IMR-90 (cell line): ENCODE measurements at regions not wholly inside any gene's neighbourhood (a gene's known extent, or its start where the extent isn't known, plus 50 kb on each side); places are given as distances from the start of the nearest gene placed in this dataset.

Experiments
- ATAC-seq: fragments of 200-7000 bp; cut with Tn5 transposase; 2 replicates; pipeline ENCODE4 v1.9.1; 2020; ENCODE audit warnings: low read depth, mild to moderate bottlenecking, moderate library complexity
- BruUV-seq: library from RNA; stranded (reverse); fragments of 400-500 nt; replicated peaks from 2 replicates; lab custom pipeline; 2021; lab: Mats Ljungman, UMichigan
- CTCF ChIA-PET: fragments of 300-600 bp; formaldehyde crosslinking; extraction: SDS; loops from one replicate; lab custom pipeline; 2021; ENCODE audit warnings: antibody characterized with exemption; lab: Yijun Ruan, JAX
- POLR2A ChIA-PET: fragments of 300-600 bp; sonication (Branson Sonifier 250); formaldehyde crosslinking; loops from one replicate; lab custom pipeline; 2022; ENCODE audit warnings: antibody characterized with exemption; ENCODE audit not compliant: unreplicated experiment; lab: Charles Lee
- DNase-seq: peaks from one replicate; pipeline ENCODE4 v3.0.0; 2013
- H2AFZ ChIP-seq: replicated peaks from 2 replicates; pipeline ENCODE3; 2013; ENCODE audit warnings: low read length, mild to moderate bottlenecking; ENCODE audit not compliant: poor library complexity
- H2AK5ac ChIP-seq: 2 replicates; pipeline ENCODE4 v1.6.1; 2013; ENCODE audit warnings: low read depth, low read length, inconsistent platforms
- H2AK9ac ChIP-seq: replicated peaks from 2 replicates; pipeline ENCODE3; 2013; ENCODE audit warnings: mild to moderate bottlenecking, low read depth, low read length, moderate library complexity; ENCODE audit not compliant: poor library complexity
- H2BK120ac ChIP-seq: 2 replicates; pipeline ENCODE4 v1.6.1; 2013; ENCODE audit warnings: low read depth, low read length, inconsistent platforms
- H2BK15ac ChIP-seq: 3 replicates; pipeline ENCODE4 v1.6.1; 2013; ENCODE audit warnings: low read depth, low read length, inconsistent platforms
- H2BK20ac ChIP-seq: 2 replicates; pipeline ENCODE4 v1.6.1; 2013; ENCODE audit warnings: low read depth, mild to moderate bottlenecking, inconsistent platforms, low read length, moderate library complexity
- H2BK5ac ChIP-seq: 2 replicates; pipeline ENCODE4 v1.6.1; 2013; ENCODE audit warnings: mild to moderate bottlenecking, low read depth, low read length, inconsistent platforms; ENCODE audit not compliant: poor library complexity, severe bottlenecking
- H3K14ac ChIP-seq: replicated peaks from 2 replicates; pipeline ENCODE4 v1.6.1; 2013; ENCODE audit warnings: low read depth, low read length, inconsistent platforms
- H3K18ac ChIP-seq: 2 replicates; pipeline ENCODE4 v1.6.1; 2013; ENCODE audit warnings: low read depth, low read length, control low read depth
- H3K23ac ChIP-seq: 2 replicates; pipeline ENCODE4 v1.6.1; 2013; ENCODE audit warnings: low read depth, low read length, inconsistent platforms
- H3K27ac ChIP-seq: 2 replicates; pipeline ENCODE4 v1.5.1; 2013; ENCODE audit warnings: mild to moderate bottlenecking, control low read depth, low read length; ENCODE audit not compliant: insufficient read depth
- H3K27me3 ChIP-seq: 2 replicates; pipeline ENCODE4 v1.6.1; 2013; ENCODE audit warnings: low read length; ENCODE audit not compliant: control insufficient read depth, insufficient read depth
- H3K36me3 ChIP-seq: 2 replicates; pipeline ENCODE4 v1.6.1; 2013; ENCODE audit warnings: low read length, mixed read lengths; ENCODE audit not compliant: control insufficient read depth, insufficient read depth
- H3K4ac ChIP-seq: 2 replicates; pipeline ENCODE4 v1.6.1; 2013; ENCODE audit warnings: low read depth, low read length, inconsistent platforms
- H3K4me1 ChIP-seq: 2 replicates; pipeline ENCODE4 v1.6.1; 2013; ENCODE audit warnings: low read length, mixed read lengths; ENCODE audit not compliant: control insufficient read depth, insufficient read depth
- H3K4me2 ChIP-seq: 2 replicates; pipeline ENCODE4 v1.6.1; 2013; ENCODE audit warnings: low read depth, mild to moderate bottlenecking, control low read depth, low read length, moderate library complexity
- H3K4me3 ChIP-seq: 2 replicates; pipeline ENCODE4 v1.5.1; 2013; ENCODE audit warnings: low read depth, mild to moderate bottlenecking, control low read depth, low read length, moderate library complexity; ENCODE audit not compliant: insufficient read depth
- H3K56ac ChIP-seq: 2 replicates; pipeline ENCODE4 v1.6.1; 2013; ENCODE audit warnings: low read length, inconsistent platforms; ENCODE audit not compliant: insufficient read depth; ENCODE audit errors: extremely low read depth
- H3K79me1 ChIP-seq, 2 experiments: 2 replicates each; pipeline ENCODE4 v1.6.1; 2013; ENCODE audit warnings: low read length in 2 of 2, inconsistent platforms in 1 of 2, low read depth in 1 of 2
- H3K9ac ChIP-seq: 2 replicates; pipeline ENCODE4 v1.6.1; 2013; ENCODE audit warnings: low read depth, low read length, control low read depth
- H3K9me1 ChIP-seq: 2 replicates; pipeline ENCODE4 v1.6.1; 2013; ENCODE audit warnings: low read length, inconsistent platforms; ENCODE audit not compliant: insufficient read depth
- H3K9me3 ChIP-seq: 2 replicates; pipeline ENCODE4 v1.6.1; 2013; ENCODE audit warnings: low read length; ENCODE audit not compliant: control insufficient read depth, insufficient read depth
- H4K20me1 ChIP-seq: 2 replicates; pipeline ENCODE4 v1.6.1; 2013; ENCODE audit warnings: low read length, inconsistent platforms; ENCODE audit not compliant: insufficient read depth
- H4K5ac ChIP-seq: 2 replicates; pipeline ENCODE4 v1.6.1; 2013; ENCODE audit warnings: mild to moderate bottlenecking, low read depth, low read length, control low read depth
- H4K8ac ChIP-seq, 2 experiments: 2 replicates each; pipeline ENCODE4 v1.6.1; 2013; ENCODE audit warnings: low read depth in 2 of 2, low read length in 2 of 2, control low read depth in 1 of 2, inconsistent platforms in 1 of 2
- H4K91ac ChIP-seq: 2 replicates; pipeline ENCODE4 v1.6.1; 2013; ENCODE audit warnings: low read depth, low read length, inconsistent platforms; ENCODE audit not compliant: insufficient read depth
- BHLHE40 ChIP-seq: fragments of 150-350 bp; IDR thresholded peaks from 2 replicates; pipeline ENCODE4 v1.6.1; 2016; ENCODE audit warnings: mild to moderate bottlenecking, low read depth, low read length
- CEBPB ChIP-seq: IDR thresholded peaks from 2 replicates; pipeline ENCODE4 v1.6.1; 2012; ENCODE audit warnings: low read depth, low read length, improper control_type of control experiment
- CHD1 ChIP-seq: IDR thresholded peaks from 2 replicates; pipeline ENCODE4 v1.6.1; 2012; ENCODE audit warnings: low read depth, low read length, improper control_type of control experiment
- CTCF ChIP-seq: conservative IDR thresholded peaks from 2 replicates; pipeline ENCODE4 v1.5.1; 2012; ENCODE audit warnings: mild to moderate bottlenecking, low read depth, low read length, improper control_type of control experiment
- FOS ChIP-seq: fragments of 150-350 bp; IDR thresholded peaks from 2 replicates; pipeline ENCODE4 v1.6.1; 2016; ENCODE audit warnings: low read depth, low read length
- MAZ ChIP-seq: IDR thresholded peaks from 2 replicates; pipeline ENCODE4 v1.6.1; 2012; ENCODE audit warnings: low read depth, mild to moderate bottlenecking, low read length, improper control_type of control experiment, moderate library complexity, borderline replicate concordance
- MXI1 ChIP-seq: IDR thresholded peaks from 2 replicates; pipeline ENCODE4 v1.6.1; 2012; ENCODE audit warnings: low read depth, mild to moderate bottlenecking, low read length, moderate library complexity, borderline replicate concordance
- POLR2A ChIP-seq: IDR thresholded peaks from 2 replicates; pipeline ENCODE4 v1.6.1; 2012; ENCODE audit warnings: mild to moderate bottlenecking, low read depth, low read length
- RAD21 ChIP-seq: IDR thresholded peaks from 2 replicates; pipeline ENCODE4 v1.6.1; 2012; ENCODE audit warnings: low read length, improper control_type of control experiment
- RCOR1 ChIP-seq: IDR thresholded peaks from 2 replicates; pipeline ENCODE4 v1.6.1; 2012; ENCODE audit warnings: mild to moderate bottlenecking, low read length, improper control_type of control experiment; ENCODE audit not compliant: insufficient replicate concordance
- RFX5 ChIP-seq: IDR thresholded peaks from 2 replicates; pipeline ENCODE4 v1.8.0; 2012; ENCODE audit warnings: low read depth, mild to moderate bottlenecking, low read length, moderate library complexity
- WGBS, 2 experiments: methylation state at CpG; one replicate each; pipeline versions ENCODE4 v1.1.5 to v1.1.7; 2013; ENCODE audit warnings: missing lambda C conversion rate in 2 of 2; ENCODE audit not compliant: insufficient read length in 1 of 2; ENCODE audit errors: extremely low coverage in 2 of 2; 5-methylcytosine and 5-hydroxymethylcytosine counted together
- dilution Hi-C: fragments of 300-500 bp; cut with HindIII; formaldehyde crosslinking; loops from one replicate; pipeline ENCODE4 v1.14.3; 2018; ENCODE audit warnings: low sequenced_read_pairs; ENCODE audit not compliant: unreplicated experiment
- in situ Hi-C: fragments of 300-500 bp; cut with MboI; formaldehyde crosslinking; loops from 3 replicates; pipeline ENCODE4 v1.14.3; 2019; ENCODE audit warnings: low sequenced_read_pairs, inconsistent platforms, mixed read lengths
- intact Hi-C: fragments of 100-400 bp; cut with micrococcal nuclease; formaldehyde crosslinking; loops from 2 replicates; pipeline ENCODE4 v1.10.0; 2022
- TF ChIP-seq, protein P1 (sequence below): fragments of 150-350 bp; IDR thresholded peaks from 2 replicates; pipeline ENCODE4 v1.6.1; 2016; ENCODE audit warnings: low read depth, mild to moderate bottlenecking, low read length, moderate library complexity, borderline replicate concordance

- in situ Hi-C loops, result no loop called here
- Histone ChIP-seq H3K18ac (no peak overlapping the region), H3K9me1 (no peaks in the 10 kb centered on the region), H2AK9ac (no peak overlapping the region), H3K4me3 (no peak overlapping the region), H3K9ac (no peak overlapping the region), H3K4me1 (no peaks in the 10 kb centered on the region), H3K36me3 (no peaks in the 10 kb centered on the region), H2BK120ac (no peak overlapping the region), H2AFZ (no peak overlapping the region), H3K14ac (no peak overlapping the region), H3K56ac (no peak overlapping the region), H3K4ac (no peak overlapping the region), H4K8ac (no peak overlapping the region), H2BK15ac (no peak overlapping the region), H2BK5ac (no peak overlapping the region), H3K27ac (no peak overlapping the region), H2AK5ac (no peak overlapping the region), H4K91ac (no peak overlapping the region), H3K79me1 (no peaks in the 10 kb centered on the region), H4K5ac (no peak overlapping the region), H3K27me3 (no peaks in the 10 kb centered on the region), H3K23ac (no peak overlapping the region), H3K4me2 (no peak overlapping the region), H4K20me1 (no peaks in the 10 kb centered on the region), H3K9me3 (no peaks in the 10 kb centered on the region), H2BK20ac (no peak overlapping the region)
- POLR2A ChIA-PET, result no interaction called here
- 60% methylated on average over 2 of the region's 4 CpGs; no CpG with 5 or more reads in 1 of the 2 experiments for WGBS, 2 experiments
- TF ChIP-seq CHD1 (no peak), FOS (no peak), MAZ (no peak), POLR2A (no peak), CEBPB (no peak), MXI1 (no peak), RAD21 (no peak), BHLHE40 (no peak), CTCF (no peak), RFX5 (no peak), RCOR1 (no peak)
- TF ChIP-seq, protein P1, sequence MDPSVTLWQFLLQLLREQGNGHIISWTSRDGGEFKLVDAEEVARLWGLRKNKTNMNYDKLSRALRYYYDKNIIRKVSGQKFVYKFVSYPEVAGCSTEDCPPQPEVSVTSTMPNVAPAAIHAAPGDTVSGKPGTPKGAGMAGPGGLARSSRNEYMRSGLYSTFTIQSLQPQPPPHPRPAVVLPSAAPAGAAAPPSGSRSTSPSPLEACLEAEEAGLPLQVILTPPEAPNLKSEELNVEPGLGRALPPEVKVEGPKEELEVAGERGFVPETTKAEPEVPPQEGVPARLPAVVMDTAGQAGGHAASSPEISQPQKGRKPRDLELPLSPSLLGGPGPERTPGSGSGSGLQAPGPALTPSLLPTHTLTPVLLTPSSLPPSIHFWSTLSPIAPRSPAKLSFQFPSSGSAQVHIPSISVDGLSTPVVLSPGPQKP, result no peak
- no peak for ATAC-seq
- BruUV-seq, result no TSS peak
- no peak for DNase-seq
- dilution Hi-C loops, result no loop called here
- intact Hi-C loops, result no loop called here
- CTCF ChIA-PET, result no interaction called here
Measured at GRCh38 chr5:180414176-180414575, 61.0 kb upstream of the GFPT2 start.
